ENCODE measurements at regions not wholly inside any gene's neighbourhood (a gene's known extent, or its start where the extent isn't known, plus 50 kb on each side); places are given as distances from the start of the nearest gene placed in this dataset. TPM values are rescaled to one million over a fixed set of nuclear protein-coding genes. Genes with fewer than 3 reads are reported as not detected.

Small RNA genes lying in the stretch of these regions (microRNA-seq; reads per million reads assigned to microRNA genes)
- not detected for gene MIR8081 (ENCODE audit: borderline microRNAs expressed)

Data from naive thymus-derived CD8-positive, alpha-beta T cell (primary cell).